DOHH2 (cell line): ENCODE measurements at regions not wholly inside any gene's neighbourhood (a gene's known extent, or its start where the extent isn't known, plus 50 kb on each side); places are given as distances from the start of the nearest gene placed in this dataset.

Experiments used
- H3F3A ChIP-seq: fragments of 200-600 bp; sonication (generic), shearing (Covaris generic); 2 replicates; pipeline ENCODE4 v1.6.0; 2016; ENCODE audit warnings: antibody characterized with exemption, mild to moderate bottlenecking; ENCODE audit not compliant: control insufficient read depth, insufficient read depth
- H3K27ac ChIP-seq: fragments of 200-600 bp; sonication (generic); 2 replicates; pipeline ENCODE4 v1.5.1; 2014; ENCODE audit warnings: low read depth, mild to moderate bottlenecking, low read length, moderate library complexity
- H3K27me3 ChIP-seq: fragments of 200-600 bp; sonication (generic); 2 replicates; pipeline ENCODE4 v1.6.1; 2014; ENCODE audit warnings: mild to moderate bottlenecking, low read length, mixed read lengths; ENCODE audit not compliant: control insufficient read depth
- H3K36me3 ChIP-seq: fragments of 200-600 bp; sonication (generic); 2 replicates; pipeline ENCODE4 v1.6.1; 2014; ENCODE audit warnings: mild to moderate bottlenecking, low read length, moderate library complexity, mixed read lengths; ENCODE audit not compliant: control insufficient read depth
- H3K4me1 ChIP-seq: fragments of 200-600 bp; sonication (generic); 2 replicates; pipeline ENCODE4 v1.6.1; 2014; ENCODE audit warnings: mild to moderate bottlenecking, low read length, mixed read lengths; ENCODE audit not compliant: control insufficient read depth
- H3K4me2 ChIP-seq: fragments of 200-600 bp; sonication (generic); 2 replicates; pipeline ENCODE4 v1.6.0; 2014; ENCODE audit warnings: mild to moderate bottlenecking, low read length, moderate library complexity
- H3K4me3 ChIP-seq: fragments of 200-600 bp; sonication (generic); 2 replicates; pipeline ENCODE4 v1.5.1; 2014; ENCODE audit warnings: mild to moderate bottlenecking, low read length, mixed read lengths
- H3K79me2 ChIP-seq: fragments of 200-600 bp; sonication (generic); 2 replicates; pipeline ENCODE4 v1.6.1; 2014; ENCODE audit warnings: mild to moderate bottlenecking, low read length, mixed read lengths; ENCODE audit not compliant: control insufficient read depth
- H3K9me2 ChIP-seq: fragments of 200-600 bp; sonication (generic); replicated peaks from 2 replicates; pipeline ENCODE4 v1.6.1; 2014; ENCODE audit warnings: mild to moderate bottlenecking, low read length, mixed read lengths; ENCODE audit not compliant: control insufficient read depth
- H3K9me3 ChIP-seq: fragments of 200-600 bp; sonication (generic); 2 replicates; pipeline ENCODE4 v1.6.1; 2014; ENCODE audit warnings: antibody characterized with exemption, low read length, mixed read lengths; ENCODE audit not compliant: control insufficient read depth, insufficient read depth
- H4K20me1 ChIP-seq: fragments of 200-600 bp; sonication (generic); 2 replicates; pipeline ENCODE4 v1.6.0; 2014; ENCODE audit warnings: low read depth, mild to moderate bottlenecking, antibody characterized with exemption, low read length, moderate library complexity; ENCODE audit not compliant: control insufficient read depth, insufficient read depth
- EZH2phosphoT487 ChIP-seq: fragments of 200-600 bp; sonication (generic); IDR thresholded peaks from 2 replicates; pipeline ENCODE4 v1.6.1; 2017; ENCODE audit warnings: borderline replicate concordance, mild to moderate bottlenecking, antibody characterized with exemption, low read length, moderate library complexity, mixed read lengths
- TF ChIP-seq, protein P1 (sequence below): fragments of 200-600 bp; sonication (generic); IDR thresholded peaks from one replicate; pipeline ENCODE4 v1.5.1; 2014; ENCODE audit warnings: antibody characterized with exemption, mild to moderate bottlenecking, low read depth, low read length; ENCODE audit not compliant: poor library complexity, severe bottlenecking

DNA sequence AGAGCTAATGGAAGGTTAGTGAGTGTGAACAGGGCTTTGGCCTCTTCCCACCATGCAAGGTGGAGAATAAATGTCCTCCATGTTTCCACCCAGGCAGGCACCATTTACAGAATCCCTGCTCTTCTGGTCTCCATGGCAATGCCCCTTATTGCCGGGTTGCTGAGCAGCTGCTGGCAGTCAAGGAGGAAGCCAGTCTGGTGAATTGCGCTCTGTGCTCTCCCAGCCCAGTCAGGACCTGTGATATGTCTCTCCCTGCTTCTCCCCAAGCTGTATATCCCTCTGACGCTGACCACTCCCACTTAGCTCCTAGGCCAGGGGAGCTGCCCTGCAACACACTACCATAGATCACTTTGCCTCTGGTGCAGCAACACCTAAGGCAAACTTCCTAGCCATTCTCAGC, 402.1 kb upstream of the ERCC4 start:
- no peaks in the 10 kb centered on the region for H3K36me3 ChIP-seq
- no peak overlapping the region for H3K27ac ChIP-seq
- no peaks in the 10 kb centered on the region for H3K9me3 ChIP-seq
- no peak for TF ChIP-seq EZH2phosphoT487
- TF ChIP-seq, protein P1, sequence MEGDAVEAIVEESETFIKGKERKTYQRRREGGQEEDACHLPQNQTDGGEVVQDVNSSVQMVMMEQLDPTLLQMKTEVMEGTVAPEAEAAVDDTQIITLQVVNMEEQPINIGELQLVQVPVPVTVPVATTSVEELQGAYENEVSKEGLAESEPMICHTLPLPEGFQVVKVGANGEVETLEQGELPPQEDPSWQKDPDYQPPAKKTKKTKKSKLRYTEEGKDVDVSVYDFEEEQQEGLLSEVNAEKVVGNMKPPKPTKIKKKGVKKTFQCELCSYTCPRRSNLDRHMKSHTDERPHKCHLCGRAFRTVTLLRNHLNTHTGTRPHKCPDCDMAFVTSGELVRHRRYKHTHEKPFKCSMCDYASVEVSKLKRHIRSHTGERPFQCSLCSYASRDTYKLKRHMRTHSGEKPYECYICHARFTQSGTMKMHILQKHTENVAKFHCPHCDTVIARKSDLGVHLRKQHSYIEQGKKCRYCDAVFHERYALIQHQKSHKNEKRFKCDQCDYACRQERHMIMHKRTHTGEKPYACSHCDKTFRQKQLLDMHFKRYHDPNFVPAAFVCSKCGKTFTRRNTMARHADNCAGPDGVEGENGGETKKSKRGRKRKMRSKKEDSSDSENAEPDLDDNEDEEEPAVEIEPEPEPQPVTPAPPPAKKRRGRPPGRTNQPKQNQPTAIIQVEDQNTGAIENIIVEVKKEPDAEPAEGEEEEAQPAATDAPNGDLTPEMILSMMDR: no peak
- no peak overlapping the region for H3K4me2 ChIP-seq
- H3K27me3 ChIP-seq: no peaks in the 10 kb centered on the region
- H4K20me1 ChIP-seq: no peaks in the 10 kb centered on the region
- no peaks in the 10 kb centered on the region for H3K9me2 ChIP-seq
- H3K4me1 ChIP-seq: no peaks in the 10 kb centered on the region
- no peak overlapping the region for H3K4me3 ChIP-seq
- no peaks in the 10 kb centered on the region for H3F3A ChIP-seq
- no peaks in the 10 kb centered on the region for H3K79me2 ChIP-seq

- Histone ChIP-seq H3K4me1 (no peaks in the 10 kb centered on the region), H3K4me3 (no peak overlapping the region), H3F3A (no peaks in the 10 kb centered on the region), H4K20me1 (no peaks in the 10 kb centered on the region), H3K4me2 (no peak overlapping the region), H3K79me2 (no peaks in the 10 kb centered on the region), H3K9me2 (no peaks in the 10 kb centered on the region), H3K36me3 (no peaks in the 10 kb centered on the region), H3K27ac (no peak overlapping the region), H3K27me3 (no peaks in the 10 kb centered on the region), H3K9me3 (no peaks in the 10 kb centered on the region)
- TF ChIP-seq, protein P1: no peak
- TF ChIP-seq EZH2phosphoT487: no peak
These were observed 400.1 kb upstream of the ERCC4 start for GRCh38 chr16:13519871-13520270.

DNA sequence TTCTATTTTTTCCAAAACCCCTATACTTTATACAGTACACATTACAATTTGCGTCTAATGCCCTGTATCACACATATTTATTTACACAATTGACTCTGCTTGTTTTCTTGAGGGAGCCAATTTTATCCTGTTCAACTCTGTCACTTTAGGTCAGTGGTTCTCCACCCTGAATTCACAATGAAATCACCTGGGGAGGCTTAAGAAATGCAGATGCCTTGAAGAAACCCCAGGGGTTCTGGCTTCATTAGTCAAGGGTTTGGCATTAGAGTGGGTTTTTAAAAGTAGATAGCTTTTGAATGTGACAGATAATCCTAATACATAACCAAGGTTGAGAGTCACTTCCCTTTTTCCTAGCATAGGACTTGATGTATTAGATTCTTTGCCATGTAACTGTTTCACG, 398.6 kb upstream of the ERCC4 start:
- TF ChIP-seq EZH2phosphoT487: no peak
- TF ChIP-seq, protein P1: no peak
- no peaks in the 10 kb centered on the region for H3F3A ChIP-seq
- H4K20me1 ChIP-seq: no peaks in the 10 kb centered on the region
- no peaks in the 10 kb centered on the region for H3K36me3 ChIP-seq
- H3K4me2 ChIP-seq: no peak overlapping the region
- no peak overlapping the region for H3K27ac ChIP-seq
- H3K27me3 ChIP-seq: no peaks in the 10 kb centered on the region
- no peaks in the 10 kb centered on the region for H3K9me2 ChIP-seq
- no peaks in the 10 kb centered on the region for H3K9me3 ChIP-seq
- H3K4me3 ChIP-seq: no peak overlapping the region
- no peaks in the 10 kb centered on the region for H3K4me1 ChIP-seq
- no peaks in the 10 kb centered on the region for H3K79me2 ChIP-seq

DNA sequence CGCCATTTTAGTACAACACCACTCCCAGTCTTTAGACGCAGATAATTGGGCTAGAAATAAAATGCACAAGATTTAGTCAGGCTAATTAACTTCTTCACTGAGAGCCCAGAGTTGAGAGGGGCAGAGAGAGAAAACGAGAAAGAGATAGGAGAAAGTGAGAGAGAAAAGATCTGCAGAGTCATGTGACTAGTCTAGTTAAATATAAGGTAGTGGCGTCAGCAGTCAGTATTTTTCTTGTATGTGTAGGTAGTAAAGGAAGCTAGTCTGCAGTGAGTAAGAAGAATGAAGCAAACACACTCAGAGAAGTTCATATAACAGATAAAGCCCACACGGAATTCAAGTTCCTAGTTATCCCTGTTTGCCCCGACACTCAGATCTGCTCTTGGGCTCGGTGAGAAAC, 392.6 kb upstream of the ERCC4 start:
- Histone ChIP-seq H3K79me2 (no peaks in the 10 kb centered on the region), H3K27me3 (no peaks in the 10 kb centered on the region), H3K4me1 (no peaks in the 10 kb centered on the region), H3K9me3 (peaks cover 3% of the 10 kb centered on the region; the same call in 1 of the 2 replicates), H4K20me1 (no peaks in the 10 kb centered on the region), H3K9me2 (no peaks in the 10 kb centered on the region), H3K4me3 (no peak overlapping the region), H3K36me3 (no peaks in the 10 kb centered on the region), H3K27ac (no peak overlapping the region), H3K4me2 (no peak overlapping the region), H3F3A (no peaks in the 10 kb centered on the region)
- TF ChIP-seq EZH2phosphoT487: no peak
- TF ChIP-seq, protein P1: no peak
